ENCODE measurements at regions not wholly inside any gene's neighbourhood (a gene's known extent, or its start where the extent isn't known, plus 50 kb on each side); places are given as distances from the start of the nearest gene placed in this dataset.

GRCh38 chr9:103362986-103363385 is 367.9 kb downstream of the CYLC2 start:
- no peak overlapping the region for H3K9ac ChIP-seq (ENCODE audit: low read length in 5 of 5)
- H3K27ac ChIP-seq (ENCODE audit: low read depth, low read length) = no peak overlapping the region
- no peak overlapping the region for H3K4me3 ChIP-seq (ENCODE audit: low read depth in 1 of 5, low read length in 5 of 5)
- H3K4me1 ChIP-seq (ENCODE audit: control insufficient read depth in 5 of 5, insufficient read depth in 5 of 5, low read length in 5 of 5) = no peaks in the 10 kb centered on the region
- H3K9me3 ChIP-seq (ENCODE audit: control insufficient read depth in 5 of 5, low read length in 5 of 5) = peaks cover 0 to 2% (median 0%) of the 10 kb centered on the region in 5 donors
- H3K27me3 ChIP-seq (ENCODE audit: control insufficient read depth in 5 of 5, insufficient read depth in 4 of 5, low read length in 5 of 5) = no peaks in the 10 kb centered on the region
- no peaks in the 10 kb centered on the region for H3K36me3 ChIP-seq (ENCODE audit: control insufficient read depth in 5 of 5, insufficient read depth in 5 of 5, low read length in 5 of 5)

GRCh38 chr9:103364753-103365152 is 369.6 kb downstream of the CYLC2 start:
- no peak overlapping the region for H3K9ac ChIP-seq (ENCODE audit: low read length in 5 of 5)

GRCh38 chr9:103371152-103371551 is 376.0 kb downstream of the CYLC2 start:
- no peak overlapping the region for H3K27ac ChIP-seq (ENCODE audit: low read depth, low read length)

More at GRCh38 chr9:103364753-103365152, 369.6 kb downstream of the CYLC2 start:
- H3K4me1 ChIP-seq (ENCODE audit: control insufficient read depth in 5 of 5, insufficient read depth in 5 of 5, low read length in 5 of 5) = no peaks in the 10 kb centered on the region
- peaks cover 0 to 2% (median 0%) of the 10 kb centered on the region in 5 donors for H3K9me3 ChIP-seq (ENCODE audit: control insufficient read depth in 5 of 5, low read length in 5 of 5)
- H3K27ac ChIP-seq (ENCODE audit: low read depth, low read length) = no peak overlapping the region
- H3K27me3 ChIP-seq (ENCODE audit: control insufficient read depth in 5 of 5, insufficient read depth in 4 of 5, low read length in 5 of 5) = no peaks in the 10 kb centered on the region
- H3K4me3 ChIP-seq (ENCODE audit: low read depth in 1 of 5, low read length in 5 of 5) = no peak overlapping the region
- H3K36me3 ChIP-seq (ENCODE audit: control insufficient read depth in 5 of 5, insufficient read depth in 5 of 5, low read length in 5 of 5) = no peaks in the 10 kb centered on the region

GRCh38 chr9:103372828-103373227 is 377.7 kb downstream of the CYLC2 start:
- no peak overlapping the region for H3K9ac ChIP-seq (ENCODE audit: low read length in 5 of 5)
- no peaks in the 10 kb centered on the region for H3K9me3 ChIP-seq (ENCODE audit: control insufficient read depth in 5 of 5, low read length in 5 of 5)
- no peaks in the 10 kb centered on the region for H3K36me3 ChIP-seq (ENCODE audit: control insufficient read depth in 5 of 5, insufficient read depth in 5 of 5, low read length in 5 of 5)
- no peaks in the 10 kb centered on the region for H3K27me3 ChIP-seq (ENCODE audit: control insufficient read depth in 5 of 5, insufficient read depth in 4 of 5, low read length in 5 of 5)
- no peaks in the 10 kb centered on the region for H3K4me1 ChIP-seq (ENCODE audit: control insufficient read depth in 5 of 5, insufficient read depth in 5 of 5, low read length in 5 of 5)
- H3K27ac ChIP-seq (ENCODE audit: low read depth, low read length) = no peak overlapping the region
- H3K4me3 ChIP-seq (ENCODE audit: low read depth in 1 of 5, low read length in 5 of 5) = no peak overlapping the region

More at GRCh38 chr9:103371152-103371551, 376.0 kb downstream of the CYLC2 start:
- Histone ChIP-seq H3K27me3 (ENCODE audit: control insufficient read depth in 5 of 5, insufficient read depth in 4 of 5, low read length in 5 of 5) (no peaks in the 10 kb centered on the region), H3K4me3 (ENCODE audit: low read depth in 1 of 5, low read length in 5 of 5) (no peak overlapping the region), H3K9ac (ENCODE audit: low read length in 5 of 5) (no peak overlapping the region), H3K36me3 (ENCODE audit: control insufficient read depth in 5 of 5, insufficient read depth in 5 of 5, low read length in 5 of 5) (no peaks in the 10 kb centered on the region), H3K9me3 (ENCODE audit: control insufficient read depth in 5 of 5, low read length in 5 of 5) (no peaks in the 10 kb centered on the region), H3K4me1 (ENCODE audit: control insufficient read depth in 5 of 5, insufficient read depth in 5 of 5, low read length in 5 of 5) (no peaks in the 10 kb centered on the region)

- H3K9ac ChIP-seq (ENCODE audit: low read length in 5 of 5) = no peak overlapping the region
- H3K27ac ChIP-seq (ENCODE audit: low read depth, low read length) = no peak overlapping the region
- H3K9me3 ChIP-seq (ENCODE audit: control insufficient read depth in 5 of 5, low read length in 5 of 5) = no peaks in the 10 kb centered on the region
- H3K4me3 ChIP-seq (ENCODE audit: low read depth in 1 of 5, low read length in 5 of 5) = no peak overlapping the region
- no peaks in the 10 kb centered on the region for H3K4me1 ChIP-seq (ENCODE audit: control insufficient read depth in 5 of 5, insufficient read depth in 5 of 5, low read length in 5 of 5)
- H3K27me3 ChIP-seq (ENCODE audit: control insufficient read depth in 5 of 5, insufficient read depth in 4 of 5, low read length in 5 of 5) = no peaks in the 10 kb centered on the region
- H3K36me3 ChIP-seq (ENCODE audit: control insufficient read depth in 5 of 5, insufficient read depth in 5 of 5, low read length in 5 of 5) = no peaks in the 10 kb centered on the region
Observed at GRCh38 chr9:103377667-103378066, 382.5 kb downstream of the CYLC2 start.

- Histone ChIP-seq H3K4me3 (ENCODE audit: low read depth in 1 of 5, low read length in 5 of 5) (no peak overlapping the region), H3K9ac (ENCODE audit: low read length in 5 of 5) (no peak overlapping the region), H3K27ac (ENCODE audit: low read depth, low read length) (no peak overlapping the region), H3K27me3 (ENCODE audit: control insufficient read depth in 5 of 5, insufficient read depth in 4 of 5, low read length in 5 of 5) (no peaks in the 10 kb centered on the region), H3K4me1 (ENCODE audit: control insufficient read depth in 5 of 5, insufficient read depth in 5 of 5, low read length in 5 of 5) (no peaks in the 10 kb centered on the region), H3K36me3 (ENCODE audit: control insufficient read depth in 5 of 5, insufficient read depth in 5 of 5, low read length in 5 of 5) (no peaks in the 10 kb centered on the region), H3K9me3 (ENCODE audit: control insufficient read depth in 5 of 5, low read length in 5 of 5) (no peaks in the 10 kb centered on the region)
Observed at GRCh38 chr9:103397868-103398600, 402.9 kb downstream of the CYLC2 start.

GRCh38 chr9:103399535-103399934 is 404.4 kb downstream of the CYLC2 start:
- Histone ChIP-seq H3K9ac (ENCODE audit: low read length in 5 of 5) (no peak overlapping the region), H3K27me3 (ENCODE audit: control insufficient read depth in 5 of 5, insufficient read depth in 4 of 5, low read length in 5 of 5) (no peaks in the 10 kb centered on the region), H3K4me3 (ENCODE audit: low read depth in 1 of 5, low read length in 5 of 5) (no peak overlapping the region), H3K36me3 (ENCODE audit: control insufficient read depth in 5 of 5, insufficient read depth in 5 of 5, low read length in 5 of 5) (no peaks in the 10 kb centered on the region), H3K27ac (ENCODE audit: low read depth, low read length) (no peak overlapping the region), H3K4me1 (ENCODE audit: control insufficient read depth in 5 of 5, insufficient read depth in 5 of 5, low read length in 5 of 5) (no peaks in the 10 kb centered on the region), H3K9me3 (ENCODE audit: control insufficient read depth in 5 of 5, low read length in 5 of 5) (no peaks in the 10 kb centered on the region)

GRCh38 chr9:103407260-103407659 is 412.1 kb downstream of the CYLC2 start:
- Histone ChIP-seq H3K27ac (ENCODE audit: low read depth, low read length) (no peak overlapping the region), H3K9ac (ENCODE audit: low read length in 5 of 5) (no peak overlapping the region), H3K36me3 (ENCODE audit: control insufficient read depth in 5 of 5, insufficient read depth in 5 of 5, low read length in 5 of 5) (no peaks in the 10 kb centered on the region), H3K27me3 (ENCODE audit: control insufficient read depth in 5 of 5, insufficient read depth in 4 of 5, low read length in 5 of 5) (no peaks in the 10 kb centered on the region), H3K9me3 (ENCODE audit: control insufficient read depth in 5 of 5, low read length in 5 of 5) (no peaks in the 10 kb centered on the region), H3K4me3 (ENCODE audit: low read depth in 1 of 5, low read length in 5 of 5) (no peak overlapping the region), H3K4me1 (ENCODE audit: control insufficient read depth in 5 of 5, insufficient read depth in 5 of 5, low read length in 5 of 5) (no peaks in the 10 kb centered on the region)

- no peak overlapping the region for H3K27ac ChIP-seq (ENCODE audit: low read depth, low read length)
- no peaks in the 10 kb centered on the region for H3K27me3 ChIP-seq (ENCODE audit: control insufficient read depth in 5 of 5, insufficient read depth in 4 of 5, low read length in 5 of 5)
- H3K4me3 ChIP-seq (ENCODE audit: low read depth in 1 of 5, low read length in 5 of 5) = no peak overlapping the region
- H3K9ac ChIP-seq (ENCODE audit: low read length in 5 of 5) = no peak overlapping the region
- no peaks in the 10 kb centered on the region for H3K36me3 ChIP-seq (ENCODE audit: control insufficient read depth in 5 of 5, insufficient read depth in 5 of 5, low read length in 5 of 5)
- no peaks in the 10 kb centered on the region for H3K4me1 ChIP-seq (ENCODE audit: control insufficient read depth in 5 of 5, insufficient read depth in 5 of 5, low read length in 5 of 5)
- no peaks in the 10 kb centered on the region for H3K9me3 ChIP-seq (ENCODE audit: control insufficient read depth in 5 of 5, low read length in 5 of 5)
Observed at GRCh38 chr9:103410059-103410458, 414.9 kb downstream of the CYLC2 start.

GRCh38 chr9:103427696-103428095 is 432.6 kb downstream of the CYLC2 start:
- Histone ChIP-seq H3K36me3 (ENCODE audit: control insufficient read depth in 5 of 5, insufficient read depth in 5 of 5, low read length in 5 of 5) (no peaks in the 10 kb centered on the region), H3K4me1 (ENCODE audit: control insufficient read depth in 5 of 5, insufficient read depth in 5 of 5, low read length in 5 of 5) (no peaks in the 10 kb centered on the region), H3K9me3 (ENCODE audit: control insufficient read depth in 5 of 5, low read length in 5 of 5) (no peaks in the 10 kb centered on the region), H3K9ac (ENCODE audit: low read length in 5 of 5) (no peak overlapping the region), H3K4me3 (ENCODE audit: low read depth in 1 of 5, low read length in 5 of 5) (no peak overlapping the region), H3K27me3 (ENCODE audit: control insufficient read depth in 5 of 5, insufficient read depth in 4 of 5, low read length in 5 of 5) (no peaks in the 10 kb centered on the region), H3K27ac (ENCODE audit: low read depth, low read length) (no peak overlapping the region)

Data from subcutaneous abdominal adipose tissue (tissue), 5 donors.